ENCODE measurements at regions not wholly inside any gene's neighbourhood (a gene's known extent, or its start where the extent isn't known, plus 50 kb on each side); places are given as distances from the start of the nearest gene placed in this dataset.

DNA sequence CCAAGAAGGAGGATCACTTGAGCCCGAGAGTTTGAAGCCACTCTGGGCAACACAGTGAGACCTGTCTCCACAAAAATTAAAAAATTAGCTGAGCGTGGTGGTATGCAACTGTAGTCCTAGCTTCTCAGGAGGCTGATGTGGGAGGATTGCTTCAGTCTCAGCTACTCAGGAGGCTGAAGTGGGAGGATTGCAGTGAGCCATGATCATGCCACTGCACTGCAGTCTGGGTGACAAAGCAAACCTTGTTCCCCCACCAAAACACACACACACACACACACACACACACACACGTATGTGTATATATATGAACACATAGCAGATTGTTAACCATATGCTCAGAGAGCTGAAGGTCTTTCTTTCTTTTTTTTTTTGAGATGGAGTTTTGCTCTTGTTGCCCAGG, 157.5 kb upstream of the MAST4 start:
- TF ChIP-seq GABPA (IDR thresholded peaks at IDR 0.05 in 1 of 2, conservative IDR thresholded peaks at IDR 0.05 in 1 of 2) (no peak), JUND (IDR thresholded peaks at IDR 0.05) (no peak), SP1 (IDR thresholded peaks at IDR 0.05) (no peak), HNF4G (IDR thresholded peaks at IDR 0.05) (no peak), RAD21 (IDR thresholded peaks at IDR 0.05) (no peak)
- TF ChIP-seq, protein P1, sequence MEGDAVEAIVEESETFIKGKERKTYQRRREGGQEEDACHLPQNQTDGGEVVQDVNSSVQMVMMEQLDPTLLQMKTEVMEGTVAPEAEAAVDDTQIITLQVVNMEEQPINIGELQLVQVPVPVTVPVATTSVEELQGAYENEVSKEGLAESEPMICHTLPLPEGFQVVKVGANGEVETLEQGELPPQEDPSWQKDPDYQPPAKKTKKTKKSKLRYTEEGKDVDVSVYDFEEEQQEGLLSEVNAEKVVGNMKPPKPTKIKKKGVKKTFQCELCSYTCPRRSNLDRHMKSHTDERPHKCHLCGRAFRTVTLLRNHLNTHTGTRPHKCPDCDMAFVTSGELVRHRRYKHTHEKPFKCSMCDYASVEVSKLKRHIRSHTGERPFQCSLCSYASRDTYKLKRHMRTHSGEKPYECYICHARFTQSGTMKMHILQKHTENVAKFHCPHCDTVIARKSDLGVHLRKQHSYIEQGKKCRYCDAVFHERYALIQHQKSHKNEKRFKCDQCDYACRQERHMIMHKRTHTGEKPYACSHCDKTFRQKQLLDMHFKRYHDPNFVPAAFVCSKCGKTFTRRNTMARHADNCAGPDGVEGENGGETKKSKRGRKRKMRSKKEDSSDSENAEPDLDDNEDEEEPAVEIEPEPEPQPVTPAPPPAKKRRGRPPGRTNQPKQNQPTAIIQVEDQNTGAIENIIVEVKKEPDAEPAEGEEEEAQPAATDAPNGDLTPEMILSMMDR (IDR thresholded peaks at IDR 0.05; ENCODE audit: low read depth, low read length, missing input control), result no peak
- TF ChIP-seq, protein P2, sequence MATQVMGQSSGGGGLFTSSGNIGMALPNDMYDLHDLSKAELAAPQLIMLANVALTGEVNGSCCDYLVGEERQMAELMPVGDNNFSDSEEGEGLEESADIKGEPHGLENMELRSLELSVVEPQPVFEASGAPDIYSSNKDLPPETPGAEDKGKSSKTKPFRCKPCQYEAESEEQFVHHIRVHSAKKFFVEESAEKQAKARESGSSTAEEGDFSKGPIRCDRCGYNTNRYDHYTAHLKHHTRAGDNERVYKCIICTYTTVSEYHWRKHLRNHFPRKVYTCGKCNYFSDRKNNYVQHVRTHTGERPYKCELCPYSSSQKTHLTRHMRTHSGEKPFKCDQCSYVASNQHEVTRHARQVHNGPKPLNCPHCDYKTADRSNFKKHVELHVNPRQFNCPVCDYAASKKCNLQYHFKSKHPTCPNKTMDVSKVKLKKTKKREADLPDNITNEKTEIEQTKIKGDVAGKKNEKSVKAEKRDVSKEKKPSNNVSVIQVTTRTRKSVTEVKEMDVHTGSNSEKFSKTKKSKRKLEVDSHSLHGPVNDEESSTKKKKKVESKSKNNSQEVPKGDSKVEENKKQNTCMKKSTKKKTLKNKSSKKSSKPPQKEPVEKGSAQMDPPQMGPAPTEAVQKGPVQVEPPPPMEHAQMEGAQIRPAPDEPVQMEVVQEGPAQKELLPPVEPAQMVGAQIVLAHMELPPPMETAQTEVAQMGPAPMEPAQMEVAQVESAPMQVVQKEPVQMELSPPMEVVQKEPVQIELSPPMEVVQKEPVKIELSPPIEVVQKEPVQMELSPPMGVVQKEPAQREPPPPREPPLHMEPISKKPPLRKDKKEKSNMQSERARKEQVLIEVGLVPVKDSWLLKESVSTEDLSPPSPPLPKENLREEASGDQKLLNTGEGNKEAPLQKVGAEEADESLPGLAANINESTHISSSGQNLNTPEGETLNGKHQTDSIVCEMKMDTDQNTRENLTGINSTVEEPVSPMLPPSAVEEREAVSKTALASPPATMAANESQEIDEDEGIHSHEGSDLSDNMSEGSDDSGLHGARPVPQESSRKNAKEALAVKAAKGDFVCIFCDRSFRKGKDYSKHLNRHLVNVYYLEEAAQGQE (IDR thresholded peaks at IDR 0.05), result no peak
- TF ChIP-seq, protein P3, sequence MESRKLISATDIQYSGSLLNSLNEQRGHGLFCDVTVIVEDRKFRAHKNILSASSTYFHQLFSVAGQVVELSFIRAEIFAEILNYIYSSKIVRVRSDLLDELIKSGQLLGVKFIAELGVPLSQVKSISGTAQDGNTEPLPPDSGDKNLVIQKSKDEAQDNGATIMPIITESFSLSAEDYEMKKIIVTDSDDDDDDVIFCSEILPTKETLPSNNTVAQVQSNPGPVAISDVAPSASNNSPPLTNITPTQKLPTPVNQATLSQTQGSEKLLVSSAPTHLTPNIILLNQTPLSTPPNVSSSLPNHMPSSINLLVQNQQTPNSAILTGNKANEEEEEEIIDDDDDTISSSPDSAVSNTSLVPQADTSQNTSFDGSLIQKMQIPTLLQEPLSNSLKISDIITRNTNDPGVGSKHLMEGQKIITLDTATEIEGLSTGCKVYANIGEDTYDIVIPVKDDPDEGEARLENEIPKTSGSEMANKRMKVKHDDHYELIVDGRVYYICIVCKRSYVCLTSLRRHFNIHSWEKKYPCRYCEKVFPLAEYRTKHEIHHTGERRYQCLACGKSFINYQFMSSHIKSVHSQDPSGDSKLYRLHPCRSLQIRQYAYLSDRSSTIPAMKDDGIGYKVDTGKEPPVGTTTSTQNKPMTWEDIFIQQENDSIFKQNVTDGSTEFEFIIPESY (IDR thresholded peaks at IDR 0.05), result no peak

All from liver (tissue), 3 donors.